Esophagus squamous epithelium (tissue), 4 donors: ENCODE measurements at regions not wholly inside any gene's neighbourhood (a gene's known extent, or its start where the extent isn't known, plus 50 kb on each side); places are given as distances from the start of the nearest gene placed in this dataset.

Experiments
- POLR2A ChIP-seq, 4 donors: fragments of 450-650 bp; IDR thresholded peaks; one replicate each; pipeline ENCODE4 v1.6.1; 2017; ENCODE audit warnings: antibody characterized with exemption in 4 of 4, mild to moderate bottlenecking in 4 of 4, moderate library complexity in 3 of 4
- TF ChIP-seq, protein P1 (sequence below), 6 experiments: fragments of 450-650 bp in 4 of 6; fragments of 200-600 bp in 2 of 6; sonication (generic) in 2 of 6; IDR thresholded peaks; one replicate each; pipeline ENCODE4 v1.5.1; 2016 to 2019; ENCODE audit warnings: antibody characterized with exemption in 6 of 6, mild to moderate bottlenecking in 4 of 6, moderate library complexity in 4 of 6

DNA sequence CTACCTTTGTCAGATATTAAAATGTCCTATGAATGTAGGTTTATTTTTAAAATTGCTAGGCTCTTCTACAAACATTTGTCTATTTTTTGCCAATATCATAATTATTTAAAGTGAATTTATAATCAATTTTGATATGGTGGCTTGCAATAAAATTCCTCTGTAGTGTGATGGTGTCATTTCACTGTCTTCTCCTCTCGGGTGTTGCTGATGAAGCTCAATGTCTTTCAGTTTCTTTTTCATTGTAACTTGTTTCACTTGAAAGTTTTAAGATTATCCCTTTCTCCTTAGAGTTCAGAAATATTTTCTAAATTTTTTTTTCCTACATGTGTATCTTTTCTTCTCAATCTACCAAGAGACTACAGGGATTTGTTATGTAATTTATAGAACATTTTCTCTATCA, 267.1 kb upstream of the EDNRB start:
- no peak for TF ChIP-seq POLR2A (IDR thresholded peaks at IDR 0.05)
- TF ChIP-seq, protein P1, sequence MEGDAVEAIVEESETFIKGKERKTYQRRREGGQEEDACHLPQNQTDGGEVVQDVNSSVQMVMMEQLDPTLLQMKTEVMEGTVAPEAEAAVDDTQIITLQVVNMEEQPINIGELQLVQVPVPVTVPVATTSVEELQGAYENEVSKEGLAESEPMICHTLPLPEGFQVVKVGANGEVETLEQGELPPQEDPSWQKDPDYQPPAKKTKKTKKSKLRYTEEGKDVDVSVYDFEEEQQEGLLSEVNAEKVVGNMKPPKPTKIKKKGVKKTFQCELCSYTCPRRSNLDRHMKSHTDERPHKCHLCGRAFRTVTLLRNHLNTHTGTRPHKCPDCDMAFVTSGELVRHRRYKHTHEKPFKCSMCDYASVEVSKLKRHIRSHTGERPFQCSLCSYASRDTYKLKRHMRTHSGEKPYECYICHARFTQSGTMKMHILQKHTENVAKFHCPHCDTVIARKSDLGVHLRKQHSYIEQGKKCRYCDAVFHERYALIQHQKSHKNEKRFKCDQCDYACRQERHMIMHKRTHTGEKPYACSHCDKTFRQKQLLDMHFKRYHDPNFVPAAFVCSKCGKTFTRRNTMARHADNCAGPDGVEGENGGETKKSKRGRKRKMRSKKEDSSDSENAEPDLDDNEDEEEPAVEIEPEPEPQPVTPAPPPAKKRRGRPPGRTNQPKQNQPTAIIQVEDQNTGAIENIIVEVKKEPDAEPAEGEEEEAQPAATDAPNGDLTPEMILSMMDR (IDR thresholded peaks at IDR 0.05), result no peak
